ENCODE measurements at regions not wholly inside any gene's neighbourhood (a gene's known extent, or its start where the extent isn't known, plus 50 kb on each side); places are given as distances from the start of the nearest gene placed in this dataset.
"Not testable (repeated sequence)": the region's sequence is repeated elsewhere in the genome, so short reads cannot be mapped to it uniquely, and the experiment has no call there.

GRCh38 chr7:136104269-136104603 is 127.1 kb upstream of the MTPN start:
- no peak for DNase-seq

GRCh38 chr7:136103545-136104268 is 126.5 kb upstream of the MTPN start:
- DNase-seq, result no peak

DNA sequence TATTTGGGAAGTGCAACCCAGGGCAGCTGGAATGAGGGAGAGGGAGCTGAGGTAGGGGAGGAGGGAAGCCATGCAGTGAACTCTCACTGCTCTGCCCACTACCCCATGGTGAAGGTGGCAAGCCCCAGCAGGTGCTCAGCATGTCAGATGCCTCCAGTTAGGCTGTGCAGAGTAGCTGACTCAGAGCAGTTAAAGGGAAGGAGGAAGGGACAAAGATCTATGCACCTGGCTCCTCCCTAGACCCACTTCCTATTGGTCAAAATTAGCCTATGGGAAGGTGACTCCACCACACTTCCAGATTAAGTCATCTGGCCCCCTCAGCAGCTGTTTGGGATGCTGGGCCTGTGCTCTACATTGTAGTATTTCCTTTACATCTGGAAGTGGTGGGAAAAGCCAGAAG is 125.7 kb upstream of the MTPN start:
- DNase-seq, result no peak

DNA sequence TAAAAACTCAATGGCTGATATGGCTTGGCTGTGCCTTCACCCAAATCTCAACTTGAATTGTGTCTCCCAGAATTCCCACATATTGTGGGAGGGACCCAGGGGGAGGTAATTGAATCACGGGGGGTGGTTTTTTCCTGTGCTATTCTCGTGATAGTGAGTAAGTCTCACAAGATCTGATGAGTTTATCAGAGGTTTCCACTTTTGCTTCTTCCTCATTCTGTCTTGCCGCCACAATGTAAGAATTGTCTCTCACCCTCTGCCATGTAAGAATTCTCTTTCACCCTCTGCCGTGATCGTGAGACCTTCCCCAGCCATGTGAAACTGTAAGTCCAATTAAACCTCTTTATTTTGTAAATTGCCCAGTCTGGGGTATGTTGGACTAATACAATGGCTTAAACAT is 115.6 kb upstream of the MTPN start:
- DNase-seq, result not testable (repeated sequence)

DNA sequence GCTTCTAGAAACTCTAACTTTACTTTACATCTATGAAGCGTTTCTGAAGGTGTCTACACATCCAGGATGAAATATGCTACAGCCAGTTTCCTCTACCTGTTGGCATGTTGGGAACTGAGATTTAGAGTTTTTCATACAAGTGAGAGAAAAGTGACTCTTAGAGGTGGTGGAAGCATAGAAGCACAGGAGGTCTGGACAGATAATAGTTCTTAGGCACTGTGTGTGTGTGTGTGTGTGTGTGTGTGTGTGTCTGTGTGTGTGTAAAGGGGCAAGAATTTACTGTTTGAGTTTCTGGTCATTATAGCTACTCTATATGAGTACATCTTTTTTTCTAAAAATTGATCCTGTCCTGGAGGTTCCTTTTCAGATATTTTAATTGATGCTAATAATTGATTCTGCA is 110.7 kb upstream of the MTPN start:
- DNase-seq, result no peak

DNA sequence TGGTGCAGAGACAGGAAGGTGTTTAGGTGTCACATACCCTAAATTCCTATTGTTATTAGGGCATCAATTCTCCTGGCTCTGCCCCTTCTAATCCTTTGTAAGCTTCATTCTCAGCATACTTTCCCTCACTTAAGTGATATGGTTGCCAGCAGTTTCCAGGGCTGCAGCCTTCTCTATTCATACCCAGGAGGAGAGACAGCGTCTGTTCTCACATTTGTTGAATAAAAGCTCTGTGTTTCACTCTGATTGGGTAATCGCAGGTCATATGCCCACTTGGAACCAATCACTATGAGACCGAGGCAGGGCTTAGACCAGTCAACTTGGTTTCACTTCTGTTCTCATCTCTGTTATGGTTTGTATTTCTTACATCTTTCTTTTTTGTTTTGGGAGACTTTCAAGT is 109.6 kb upstream of the MTPN start:
- peak; percentile 6 for DNase-seq

DNA sequence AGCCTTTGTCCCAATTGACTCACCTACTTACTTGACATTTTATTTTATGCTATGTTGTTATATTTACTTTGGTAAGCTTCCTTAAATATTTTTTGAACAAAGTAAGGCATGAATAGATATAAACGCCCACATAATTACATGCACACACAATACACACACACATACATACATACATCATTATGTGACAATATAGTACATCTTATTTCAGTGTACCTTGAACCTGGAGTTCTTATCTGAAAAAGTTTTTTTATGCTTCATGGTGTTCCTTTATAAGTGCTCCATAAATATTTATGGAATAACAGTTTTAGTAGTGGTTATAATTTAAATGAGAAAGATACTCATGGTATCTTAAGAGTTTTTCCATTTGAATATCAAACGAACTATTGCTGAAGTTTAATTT is 102.8 kb upstream of the MTPN start:
- DNase-seq, result no peak

GRCh38 chr7:136079478-136079892 is 102.3 kb upstream of the MTPN start:
- no peak for DNase-seq

- no peak for DNase-seq
These were observed 101.9 kb upstream of the MTPN start for GRCh38 chr7:136079066-136079465.

DNA sequence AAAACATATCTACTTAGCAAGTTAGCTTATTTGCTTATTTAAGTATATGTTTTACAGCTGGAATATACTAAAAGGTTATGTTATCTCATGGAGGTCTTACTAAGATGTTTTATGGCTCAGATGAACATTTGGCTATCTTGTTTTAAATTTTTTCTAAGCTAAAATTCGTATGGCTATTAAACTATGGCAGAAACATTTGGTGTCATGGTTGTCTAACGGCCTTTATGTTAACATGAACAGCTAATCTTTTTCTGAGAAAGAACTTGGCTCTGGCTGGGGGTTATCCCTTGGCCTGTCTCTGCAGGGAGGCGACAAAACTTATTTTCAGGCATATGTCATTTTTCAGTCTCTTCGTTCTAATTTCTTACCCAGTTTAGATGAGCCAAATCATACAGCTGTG is 101.5 kb upstream of the MTPN start:
- DNase-seq, result no peak

GRCh38 chr7:136076954-136077353 is 99.8 kb upstream of the MTPN start:
- DNase-seq, result no peak

GRCh38 chr7:136074843-136075242 is 97.7 kb upstream of the MTPN start:
- DNase-seq, result no peak

- no peak for DNase-seq
These were observed 95.3 kb upstream of the MTPN start for GRCh38 chr7:136072447-136072846.

- DNase-seq, result no peak
These were observed 93.8 kb upstream of the MTPN start for GRCh38 chr7:136070736-136071505.

DNA sequence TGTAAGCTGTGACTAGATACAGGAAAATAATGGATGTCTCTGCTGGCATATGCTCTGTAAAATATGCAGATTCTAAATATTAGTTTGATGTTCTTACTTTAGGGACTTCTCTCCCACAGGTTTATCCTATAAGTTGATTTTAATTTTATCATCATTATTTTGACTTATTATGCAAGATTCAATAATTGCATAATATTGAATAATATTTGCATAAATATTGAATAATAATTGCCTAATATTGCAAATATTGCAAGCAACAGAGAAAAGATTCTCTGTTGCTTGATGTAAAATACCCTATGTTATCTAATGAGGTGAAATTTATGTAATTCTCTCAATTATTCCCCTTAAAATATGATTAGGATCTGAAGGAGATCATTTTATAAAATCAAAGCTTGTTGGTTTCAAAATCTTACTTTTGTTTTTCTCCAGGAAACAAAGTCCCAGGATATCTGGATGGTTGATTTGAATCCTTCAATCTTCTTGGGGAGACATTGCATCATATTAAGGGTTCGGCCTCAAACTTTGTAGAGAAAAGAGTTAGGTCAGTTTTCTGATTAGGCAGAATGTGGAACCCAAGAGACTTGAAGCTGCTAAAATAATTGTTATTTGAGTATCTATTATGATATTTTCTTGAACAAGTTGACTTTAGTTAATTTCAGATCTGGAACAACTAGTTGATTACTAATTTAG is 92.8 kb upstream of the MTPN start:
- DNase-seq, result no peak

DNA sequence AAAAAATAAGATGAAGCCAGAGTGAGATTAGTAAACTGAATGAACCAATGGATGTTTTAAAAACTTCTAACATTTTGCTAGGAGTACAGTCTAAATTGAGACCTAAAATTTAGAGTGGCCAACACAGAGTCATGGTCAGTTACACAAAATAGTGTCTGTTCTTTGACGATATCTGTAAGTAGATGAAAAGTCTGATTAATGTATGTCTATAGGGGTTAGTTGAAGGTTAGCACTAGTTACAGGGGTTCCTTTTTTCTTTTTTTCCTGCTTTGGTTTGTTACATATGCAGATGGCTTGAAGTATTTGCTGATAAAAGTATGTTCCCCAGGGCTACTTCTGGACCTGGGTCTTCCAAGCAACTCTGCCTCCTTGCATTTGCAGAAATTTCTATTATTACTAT is 90.1 kb upstream of the MTPN start:
- DNase-seq, result no peak

DNA sequence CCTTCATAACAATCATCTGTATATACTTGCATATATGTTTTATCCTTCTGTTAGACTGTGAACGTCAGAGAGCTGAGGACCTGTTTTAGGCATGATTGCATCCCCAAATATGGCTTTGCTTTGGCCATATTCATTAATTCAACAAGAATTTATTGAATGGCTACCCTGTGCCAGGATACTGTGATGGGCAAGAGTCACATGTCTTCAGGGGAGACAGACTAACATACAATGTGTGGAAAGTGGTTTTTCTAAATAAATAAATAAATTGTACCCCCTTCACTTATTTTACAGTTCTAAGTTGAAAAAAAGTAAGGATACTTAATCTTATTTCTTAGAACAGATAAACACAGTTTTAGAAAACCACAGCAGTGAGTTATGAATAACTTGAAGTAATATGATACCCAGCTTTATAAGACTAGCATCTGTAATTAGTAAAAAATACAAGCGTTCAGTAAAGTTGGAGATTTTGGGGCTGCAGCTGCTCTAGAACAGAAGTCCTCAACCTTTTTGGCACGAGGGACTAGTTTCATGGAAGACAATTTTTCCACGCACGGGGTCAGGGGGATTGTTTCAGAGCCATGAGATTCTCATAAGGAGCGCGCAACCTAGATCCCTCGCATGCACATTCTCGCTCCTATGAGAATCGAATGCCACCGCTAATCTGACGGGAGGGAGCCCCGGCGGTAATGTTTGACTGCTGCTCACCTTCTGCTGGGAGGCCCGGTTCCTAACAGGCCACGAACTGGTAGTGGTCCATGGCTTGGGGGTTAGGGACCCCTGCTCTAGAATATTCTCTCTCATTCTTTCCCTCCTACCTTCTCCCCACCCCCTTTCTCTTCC is 89.4 kb upstream of the MTPN start:
- DNase-seq, result no peak

DNA sequence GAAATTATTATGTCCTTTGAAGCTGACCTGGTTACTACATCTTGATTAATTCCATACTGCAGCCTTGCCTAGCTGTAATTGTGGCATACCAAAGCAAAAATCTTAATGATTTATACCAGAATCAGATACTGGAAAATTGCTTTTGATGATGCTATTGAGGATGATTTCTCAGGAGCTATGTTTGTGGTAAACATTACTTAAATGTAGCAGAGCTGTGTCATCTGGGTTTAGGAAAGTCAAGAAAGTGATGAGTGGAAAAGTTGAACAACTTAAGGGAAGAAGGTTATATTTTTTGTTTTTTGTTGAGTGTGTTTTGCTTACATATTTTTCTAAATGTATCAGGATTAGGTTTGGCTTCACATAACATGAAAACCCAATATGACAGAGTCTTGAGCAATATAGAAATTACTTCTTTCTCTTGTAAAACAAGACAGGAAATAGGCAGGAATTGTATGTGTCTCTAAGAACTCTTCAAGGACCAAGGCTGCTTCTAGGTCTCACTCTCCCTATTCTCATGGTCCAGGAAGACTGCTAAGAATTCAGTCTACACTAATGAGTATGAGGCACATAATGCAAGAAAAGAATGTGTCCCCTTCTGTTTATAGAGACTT is 87.6 kb upstream of the MTPN start:
- DNase-seq, result no peak

- DNase-seq, result no peak
These were observed 86.9 kb upstream of the MTPN start for GRCh38 chr7:136064081-136064480.

- no peak for DNase-seq
These were observed 86.1 kb upstream of the MTPN start for GRCh38 chr7:136063326-136063666.

DNA sequence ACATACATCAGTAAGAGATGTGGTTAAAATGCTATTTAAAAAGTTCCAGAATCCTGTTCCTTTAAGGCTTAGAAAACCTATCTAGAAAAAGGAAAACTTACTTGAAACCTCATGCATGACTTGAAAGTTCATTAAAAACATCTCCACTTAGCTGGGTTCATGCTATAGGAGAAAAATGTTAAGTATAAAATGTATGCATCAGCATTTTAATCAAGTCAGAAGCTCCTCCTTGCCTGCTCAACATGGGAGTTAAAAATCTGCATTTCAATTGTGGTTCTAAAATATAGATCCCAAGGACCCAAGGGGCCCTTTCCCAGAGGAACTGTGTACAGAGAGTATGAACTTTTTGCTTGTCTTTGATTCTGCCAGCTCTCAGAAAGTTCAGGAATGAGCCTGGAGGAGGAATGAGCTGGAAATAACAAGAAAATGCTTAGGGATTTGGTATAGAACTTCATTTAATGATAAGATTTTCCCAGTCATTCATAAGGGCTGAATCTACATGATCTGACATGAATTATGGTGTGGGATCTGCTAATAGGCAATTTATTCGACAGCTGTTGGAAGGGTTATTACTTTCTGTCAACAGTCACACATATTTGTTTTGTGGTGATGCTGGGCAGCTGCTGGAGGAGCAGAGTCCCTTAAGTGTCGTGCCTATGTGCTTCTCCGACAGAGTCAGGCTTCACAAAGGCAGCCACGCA is 85.6 kb upstream of the MTPN start:
- no peak for DNase-seq

DNA sequence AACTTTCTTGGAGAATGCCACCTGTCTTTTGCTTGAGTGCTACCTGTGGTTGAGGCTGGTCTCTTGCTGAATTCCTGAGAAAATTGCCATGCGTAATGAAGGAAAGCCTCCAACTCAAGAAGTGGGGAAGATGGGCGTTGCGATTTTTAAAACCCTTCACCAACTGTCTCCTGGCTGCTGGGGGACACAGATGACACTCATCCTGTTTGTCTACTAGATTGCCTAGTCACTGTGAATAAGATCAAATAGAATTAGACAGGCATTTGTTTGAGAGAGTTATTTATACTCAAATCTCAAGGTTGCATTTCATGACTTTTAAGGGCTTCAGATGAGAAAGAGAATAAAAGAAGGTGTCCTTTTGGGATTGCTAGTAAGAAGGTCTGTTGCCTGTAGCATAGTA is 84.3 kb upstream of the MTPN start:
- DNase-seq, result no peak

All from stimulated activated CD4-positive, alpha-beta T cell treated with anti-CD3 and anti-CD28 coated beads, Interleukin-4, amount 100 ng/mL, for 24 hours (primary cell).